Mucosa of stomach (tissue), 1 donor: ENCODE measurements at regions not wholly inside any gene's neighbourhood (a gene's known extent, or its start where the extent isn't known, plus 50 kb on each side); places are given as distances from the start of the nearest gene placed in this dataset.

Source experiments
- H3K27me3 ChIP-seq: one replicate; pipeline ENCODE4 v1.7.0; 2013; ENCODE audit warnings: mild to moderate bottlenecking, low read length; ENCODE audit not compliant: control insufficient read depth, insufficient read depth
- H3K36me3 ChIP-seq: one replicate; pipeline ENCODE4 v1.7.0; 2013; ENCODE audit warnings: low read length; ENCODE audit not compliant: control insufficient read depth, insufficient read depth
- H3K4me1 ChIP-seq: one replicate; pipeline ENCODE4 v1.7.0; 2013; ENCODE audit warnings: mild to moderate bottlenecking, low read length; ENCODE audit not compliant: control insufficient read depth, insufficient read depth
- H3K4me3 ChIP-seq: one replicate; pipeline ENCODE4 v1.7.0; 2013; ENCODE audit warnings: low read length
- H3K9ac ChIP-seq: one replicate; pipeline ENCODE4 v1.7.0; 2013; ENCODE audit warnings: mild to moderate bottlenecking, low read length, moderate library complexity
- H3K9me3 ChIP-seq: one replicate; pipeline ENCODE4 v1.7.0; 2013; ENCODE audit warnings: mild to moderate bottlenecking, low read length, moderate library complexity; ENCODE audit not compliant: control insufficient read depth
- donor health status: Pancreatic carcinoma.

DNA sequence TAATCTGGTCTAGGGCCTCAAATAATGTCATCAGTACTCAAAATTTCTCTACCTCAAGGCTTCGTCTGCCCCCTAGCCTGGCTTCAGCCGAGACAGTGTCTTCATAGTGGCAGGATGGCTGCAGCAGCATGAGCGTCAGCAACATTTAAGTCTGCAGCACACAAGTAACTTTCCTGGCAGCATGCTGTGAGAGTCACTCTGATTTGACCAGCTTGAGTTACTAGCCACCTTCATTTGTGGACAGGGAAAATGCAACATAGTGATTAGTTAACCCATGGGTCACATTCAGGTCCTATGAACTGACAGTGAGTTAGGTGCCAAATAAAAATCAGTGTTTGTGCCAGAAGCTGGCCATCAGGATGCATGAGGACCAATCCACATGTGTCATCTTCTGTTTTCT, 209.9 kb upstream of the SLC35B3 start:
- no peaks in the 10 kb centered on the region for H3K27me3 ChIP-seq
- no peak overlapping the region for H3K9ac ChIP-seq
- no peak overlapping the region for H3K4me3 ChIP-seq
- no peaks in the 10 kb centered on the region for H3K4me1 ChIP-seq
- H3K9me3 ChIP-seq, result no peaks in the 10 kb centered on the region
- H3K36me3 ChIP-seq, result no peaks in the 10 kb centered on the region

DNA sequence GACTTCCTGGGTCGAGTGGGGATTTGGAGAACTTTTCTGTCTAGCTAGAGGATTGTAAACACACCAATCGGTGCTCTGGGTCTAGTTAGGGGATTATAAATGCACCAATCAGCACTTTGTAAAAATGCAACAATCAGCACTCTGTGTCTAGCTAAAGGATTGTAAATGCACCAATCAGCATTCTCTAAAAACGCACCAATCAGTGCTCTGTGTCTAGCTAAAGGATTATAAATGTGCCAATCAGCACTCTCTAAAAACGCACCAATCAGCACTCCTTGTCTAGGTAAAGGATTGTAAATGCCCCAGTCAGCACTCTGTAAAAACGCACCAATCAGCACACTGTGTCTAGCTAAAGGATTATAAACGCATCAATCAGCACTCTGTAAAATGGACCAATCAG, 209.0 kb upstream of the SLC35B3 start:
- Histone ChIP-seq H3K36me3 (no peaks in the 10 kb centered on the region), H3K4me3 (no peak overlapping the region), H3K4me1 (no peaks in the 10 kb centered on the region), H3K9me3 (no peaks in the 10 kb centered on the region), H3K27me3 (no peaks in the 10 kb centered on the region), H3K9ac (no peak overlapping the region)

DNA sequence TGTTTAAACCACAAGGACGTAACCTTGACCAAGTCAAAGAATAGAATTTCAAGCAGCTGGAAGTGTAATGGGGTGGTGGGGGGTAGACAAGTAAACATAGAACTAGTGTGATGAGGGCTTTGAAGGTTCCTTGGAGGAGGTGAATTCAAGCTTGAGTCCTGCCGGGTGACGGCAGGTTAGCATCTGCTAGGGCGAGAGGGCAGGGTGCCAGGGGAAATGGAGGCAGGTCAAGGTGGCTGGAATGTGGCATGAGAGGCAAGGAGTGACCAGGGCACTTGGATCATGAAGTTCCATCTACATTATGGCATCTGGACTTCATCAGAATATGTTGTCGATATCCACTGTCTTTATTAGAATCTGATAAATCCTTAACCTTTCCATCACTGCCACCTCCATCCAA, 207.5 kb upstream of the SLC35B3 start:
- Histone ChIP-seq H3K9me3 (no peaks in the 10 kb centered on the region), H3K9ac (no peak overlapping the region), H3K27me3 (no peaks in the 10 kb centered on the region), H3K36me3 (no peaks in the 10 kb centered on the region), H3K4me3 (no peak overlapping the region), H3K4me1 (no peaks in the 10 kb centered on the region)

DNA sequence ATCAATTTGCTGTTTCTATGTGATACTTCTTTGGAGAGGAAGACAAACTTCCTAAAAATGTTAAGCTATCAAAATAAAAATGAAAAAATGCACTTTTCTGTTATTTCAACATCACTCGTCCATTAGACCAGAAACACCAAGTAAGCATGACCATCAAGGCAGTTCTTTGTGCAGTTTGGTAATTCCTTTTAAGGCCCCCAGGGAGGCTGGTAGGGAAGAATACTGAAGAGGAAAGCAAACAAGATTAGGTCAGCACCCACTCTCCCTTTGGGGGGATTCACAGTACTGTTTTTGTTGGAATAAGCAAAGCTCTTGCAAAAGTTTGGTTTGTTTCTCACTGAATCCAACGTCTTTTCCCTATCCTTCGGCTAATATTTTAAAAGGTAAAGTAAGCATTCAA, 206.8 kb upstream of the SLC35B3 start:
- Histone ChIP-seq H3K9ac (no peak overlapping the region), H3K4me1 (no peaks in the 10 kb centered on the region), H3K4me3 (no peak overlapping the region), H3K36me3 (no peaks in the 10 kb centered on the region), H3K27me3 (no peaks in the 10 kb centered on the region), H3K9me3 (no peaks in the 10 kb centered on the region)

DNA sequence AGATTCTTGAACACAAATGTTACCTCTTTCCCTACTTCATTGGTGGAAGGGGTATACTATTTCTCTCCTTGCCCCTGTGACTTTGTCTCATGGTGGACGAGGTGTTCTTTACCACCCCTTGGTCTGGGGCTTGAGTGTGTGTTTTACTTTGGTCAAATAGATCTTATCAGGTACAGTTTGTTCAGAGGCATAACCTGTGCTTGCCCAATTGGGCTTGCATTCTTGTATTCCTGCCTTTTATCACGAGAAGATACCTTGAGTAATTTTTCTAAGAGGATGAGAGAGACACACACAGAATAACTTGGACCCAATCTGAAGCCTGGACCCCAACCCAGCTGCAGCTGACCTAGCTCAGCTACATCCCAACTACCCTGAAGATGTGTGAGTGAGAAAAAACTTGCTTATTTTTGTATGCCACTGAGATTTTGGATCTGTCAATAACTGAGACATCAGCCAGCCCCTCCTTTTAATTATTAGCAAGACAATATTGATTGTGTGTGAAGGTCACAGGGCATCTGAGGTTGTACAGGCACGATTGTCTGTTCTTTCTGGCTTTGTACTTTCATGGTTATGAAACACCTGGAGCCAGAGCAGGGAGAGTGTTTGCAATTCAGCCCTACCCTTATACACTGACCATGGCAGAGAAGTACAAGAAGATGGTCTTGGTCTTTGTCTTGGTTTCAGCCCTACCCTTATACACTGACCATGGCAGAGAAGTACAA, 204.7 kb upstream of the SLC35B3 start:
- no peak overlapping the region for H3K4me3 ChIP-seq
- no peaks in the 10 kb centered on the region for H3K27me3 ChIP-seq
- H3K9me3 ChIP-seq, result no peaks in the 10 kb centered on the region
- no peaks in the 10 kb centered on the region for H3K36me3 ChIP-seq
- H3K4me1 ChIP-seq, result no peaks in the 10 kb centered on the region
- H3K9ac ChIP-seq, result no peak overlapping the region

DNA sequence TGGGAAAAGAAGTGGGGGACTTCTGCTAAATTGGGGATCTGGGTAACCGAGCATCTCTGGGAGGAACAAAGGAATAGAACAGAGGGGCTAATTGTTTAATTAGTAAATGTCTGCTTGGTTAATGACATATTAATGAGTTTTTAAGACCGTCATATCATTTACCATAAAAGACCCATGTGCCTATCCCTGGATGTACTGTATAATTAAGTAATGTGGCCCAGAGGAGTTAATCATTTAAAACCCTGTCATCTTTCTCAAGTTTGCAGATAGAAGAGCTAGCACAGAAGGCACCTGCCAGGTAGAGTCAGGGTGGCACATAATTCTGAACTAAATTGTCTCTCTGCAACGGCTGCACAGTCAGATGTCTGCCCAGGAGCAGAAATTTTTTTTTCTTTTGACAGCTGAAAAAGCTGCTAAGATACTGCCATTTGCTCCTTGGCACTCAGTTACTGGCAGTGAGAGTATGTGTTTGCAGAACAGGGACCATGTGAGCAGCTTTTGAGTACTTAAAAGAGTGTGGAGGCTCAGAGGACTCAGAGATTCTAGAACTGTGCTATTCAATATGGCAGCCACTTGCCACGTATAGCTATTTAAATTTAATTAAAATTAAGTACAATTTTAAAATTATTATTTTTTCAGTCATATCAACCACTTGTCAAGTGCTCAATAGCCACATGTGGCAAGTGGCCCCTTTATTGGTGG, 202.7 kb upstream of the SLC35B3 start:
- H3K9ac ChIP-seq, result no peak overlapping the region
- no peaks in the 10 kb centered on the region for H3K4me1 ChIP-seq
- H3K36me3 ChIP-seq, result no peaks in the 10 kb centered on the region
- H3K4me3 ChIP-seq, result no peak overlapping the region
- H3K9me3 ChIP-seq, result no peaks in the 10 kb centered on the region
- no peaks in the 10 kb centered on the region for H3K27me3 ChIP-seq

DNA sequence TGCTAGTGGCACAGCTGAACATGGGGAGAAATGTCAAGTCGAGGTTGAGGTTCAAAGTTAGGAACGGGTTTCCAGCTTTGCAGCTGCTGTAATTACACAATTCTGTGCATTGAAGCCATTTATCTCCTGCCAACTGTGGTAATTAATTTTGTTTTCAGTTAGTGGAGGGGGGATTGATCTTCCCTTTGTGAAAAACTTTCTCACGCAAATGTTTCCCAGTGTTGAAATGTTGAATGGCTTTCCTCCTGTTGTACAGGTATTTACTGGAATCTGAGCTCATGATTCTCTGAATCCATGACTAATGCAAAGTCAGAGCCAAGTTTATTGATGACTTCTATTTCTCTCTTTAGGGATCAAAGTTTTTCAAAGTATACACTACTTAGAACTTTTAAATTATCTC, 198.4 kb upstream of the SLC35B3 start:
- Histone ChIP-seq H3K4me1 (no peaks in the 10 kb centered on the region), H3K27me3 (no peaks in the 10 kb centered on the region), H3K4me3 (no peak overlapping the region), H3K9me3 (no peaks in the 10 kb centered on the region), H3K36me3 (no peaks in the 10 kb centered on the region), H3K9ac (no peak overlapping the region)

DNA sequence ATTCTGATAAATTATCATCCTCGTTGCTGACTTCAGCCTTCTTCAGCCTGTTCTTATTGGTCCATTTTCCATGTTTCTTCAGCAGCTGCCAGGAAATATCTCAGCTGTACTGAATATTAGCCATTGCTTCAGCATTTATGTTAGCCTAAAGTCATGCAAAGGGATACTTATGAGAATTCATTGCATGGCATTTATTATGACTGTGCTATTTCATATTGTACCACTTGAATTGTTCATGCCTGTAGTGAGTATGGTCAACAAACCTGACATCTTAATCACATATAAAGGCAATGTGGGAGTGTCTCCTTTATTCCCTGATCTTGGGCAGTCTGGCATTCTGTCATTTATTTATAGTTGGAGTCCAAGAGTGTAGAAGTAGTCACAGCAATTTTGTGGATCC, 193.4 kb upstream of the SLC35B3 start:
- Histone ChIP-seq H3K9me3 (no peaks in the 10 kb centered on the region), H3K4me3 (no peak overlapping the region), H3K27me3 (no peaks in the 10 kb centered on the region), H3K36me3 (no peaks in the 10 kb centered on the region), H3K9ac (no peak overlapping the region), H3K4me1 (no peaks in the 10 kb centered on the region)

DNA sequence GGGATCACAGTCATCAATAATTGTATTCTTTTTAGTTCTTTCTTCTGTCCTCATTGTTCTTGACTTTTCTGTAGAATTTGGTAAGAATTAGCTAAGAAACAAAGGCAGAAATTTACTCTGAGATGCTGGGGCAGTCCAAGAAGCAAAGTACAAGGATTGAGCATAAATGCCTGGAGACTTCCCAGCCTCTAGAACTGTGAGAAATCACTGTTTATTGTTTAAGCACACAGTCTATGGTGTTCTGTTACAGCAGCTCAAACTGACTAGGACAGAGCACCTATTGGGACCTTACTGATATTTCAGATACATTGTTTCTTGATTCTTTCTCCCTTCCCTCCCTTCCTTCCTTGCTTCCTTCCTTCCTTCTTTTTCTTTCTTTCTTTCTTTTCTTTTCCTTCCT, 192.7 kb upstream of the SLC35B3 start:
- Histone ChIP-seq H3K4me3 (no peak overlapping the region), H3K36me3 (no peaks in the 10 kb centered on the region), H3K9ac (no peak overlapping the region), H3K9me3 (no peaks in the 10 kb centered on the region), H3K4me1 (no peaks in the 10 kb centered on the region), H3K27me3 (no peaks in the 10 kb centered on the region)

DNA sequence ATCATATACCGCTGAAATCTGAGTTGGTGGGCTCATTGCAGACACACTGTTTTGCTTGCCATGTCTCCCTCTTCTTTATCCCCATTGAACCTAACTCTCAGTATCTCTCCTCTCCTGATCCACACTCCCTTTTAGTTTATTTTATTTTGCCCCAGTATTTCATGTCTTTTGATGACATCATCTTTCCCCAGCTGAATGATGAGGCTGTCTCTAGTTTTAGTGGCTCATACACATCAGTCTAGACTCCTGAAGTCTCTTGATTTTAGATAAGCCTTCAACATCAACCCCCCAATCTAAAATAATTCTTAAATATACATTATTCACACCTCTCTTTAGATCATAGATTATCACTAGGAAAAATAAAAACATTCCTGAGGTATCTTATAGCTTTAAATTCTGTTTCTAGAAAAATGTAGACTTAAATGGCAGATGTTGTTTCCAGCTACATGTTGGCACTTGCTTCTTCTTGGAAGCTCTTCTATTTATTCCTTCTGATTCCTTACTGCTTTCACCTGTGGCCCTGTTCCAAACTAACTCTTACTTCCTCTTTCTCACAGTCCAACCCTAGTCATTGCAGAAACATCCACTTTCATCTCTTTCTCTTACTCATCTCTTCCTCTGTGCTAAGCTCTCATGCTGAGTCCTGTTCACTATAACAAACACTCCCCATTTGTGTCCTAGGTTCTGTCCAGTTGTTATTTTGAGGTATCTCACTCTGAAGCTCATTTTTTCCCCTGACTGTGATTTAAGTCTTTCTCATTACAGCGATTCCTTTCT, 191.9 kb upstream of the SLC35B3 start:
- H3K9ac ChIP-seq, result no peak overlapping the region
- no peaks in the 10 kb centered on the region for H3K4me1 ChIP-seq
- H3K4me3 ChIP-seq, result no peak overlapping the region
- H3K36me3 ChIP-seq, result no peaks in the 10 kb centered on the region
- no peaks in the 10 kb centered on the region for H3K9me3 ChIP-seq
- no peaks in the 10 kb centered on the region for H3K27me3 ChIP-seq

DNA sequence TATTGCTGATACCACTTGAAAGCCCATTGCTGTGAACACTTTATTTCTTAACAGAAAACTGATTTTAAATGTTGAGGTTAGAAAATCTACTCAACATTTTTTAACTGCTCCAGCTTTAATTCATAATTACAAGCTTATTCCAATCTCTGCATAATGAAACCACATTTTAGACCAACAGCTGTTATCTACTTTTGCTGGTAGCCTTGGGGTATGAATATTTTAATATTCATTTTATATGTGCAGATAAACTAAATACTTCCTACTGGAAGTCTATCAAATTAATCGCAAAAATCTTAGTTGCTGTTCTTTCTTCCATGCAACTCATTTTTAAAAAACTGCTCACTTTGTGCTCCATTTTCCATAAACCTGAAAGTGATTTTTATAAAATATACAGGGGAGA, 189.3 kb upstream of the SLC35B3 start:
- no peak overlapping the region for H3K4me3 ChIP-seq
- H3K27me3 ChIP-seq, result no peaks in the 10 kb centered on the region
- no peaks in the 10 kb centered on the region for H3K4me1 ChIP-seq
- no peak overlapping the region for H3K9ac ChIP-seq
- no peaks in the 10 kb centered on the region for H3K9me3 ChIP-seq
- no peaks in the 10 kb centered on the region for H3K36me3 ChIP-seq

DNA sequence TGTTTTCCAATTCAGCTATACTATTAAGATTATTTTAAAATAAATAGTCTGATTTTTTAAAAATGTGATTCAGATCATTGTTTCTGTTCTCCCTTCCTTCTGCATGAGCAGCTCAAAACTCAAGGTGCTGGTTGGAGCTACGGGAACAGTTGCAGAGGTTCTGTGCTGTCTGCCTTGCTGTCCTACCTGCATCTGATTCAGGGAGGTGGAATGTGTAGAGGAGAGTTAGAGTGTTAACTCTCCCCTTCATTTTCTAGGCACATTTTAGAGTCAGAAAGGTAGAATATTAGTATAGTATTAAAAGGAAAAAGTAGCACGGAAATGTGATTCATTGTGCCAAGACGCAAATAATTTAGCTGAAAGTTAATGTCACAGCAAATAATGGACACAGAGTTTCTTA, 188.1 kb upstream of the SLC35B3 start:
- Histone ChIP-seq H3K36me3 (no peaks in the 10 kb centered on the region), H3K27me3 (no peaks in the 10 kb centered on the region), H3K4me3 (no peak overlapping the region), H3K9ac (no peak overlapping the region), H3K4me1 (no peaks in the 10 kb centered on the region), H3K9me3 (no peaks in the 10 kb centered on the region)
